H1 (cell line): ENCODE measurements at regions not wholly inside any gene's neighbourhood (a gene's known extent, or its start where the extent isn't known, plus 50 kb on each side); places are given as distances from the start of the nearest gene placed in this dataset.

ENCODE experiments used
- CTCF ChIA-PET: fragments of 300-600 bp; sonication (Branson Sonifier 250); formaldehyde crosslinking; loops from one replicate; lab custom pipeline; 2021; ENCODE audit not compliant: partially characterized antibody; lab: Charles Lee
- POLR2A ChIA-PET: fragments of 300-600 bp; sonication (Branson Sonifier 250); formaldehyde crosslinking; loops from one replicate; lab custom pipeline; 2021; ENCODE audit warnings: inconsistent platforms; ENCODE audit not compliant: partially characterized antibody; lab: Charles Lee
- DNase-seq, 2 experiments: peaks; one replicate each; pipeline versions ENCODE4 v3.0.0 to v3.0.0-alpha.2; 2010 to 2022; ENCODE audit warnings: low spot score in 2 of 2, low read depth in 1 of 2, mixed read lengths in 1 of 2
- FAIRE-seq: peaks from 2 replicates; lab custom pipeline; 2011; peaks lifted over from hg19 to GRCh38; lab: Jason Lieb, UNC
- H2AFZ ChIP-seq: 2 replicates; pipeline ENCODE4 v1.8.1; 2012; ENCODE audit warnings: low read length, inconsistent platforms
- H2AK5ac ChIP-seq: 2 replicates; pipeline ENCODE4 v1.6.1; 2013; ENCODE audit warnings: low read depth, low read length
- H2BK120ac ChIP-seq: replicated peaks from 2 replicates; pipeline ENCODE3; 2013; ENCODE audit warnings: low read depth, low read length, inconsistent platforms
- H2BK12ac ChIP-seq: 2 replicates; pipeline ENCODE4 v1.6.1; 2013; ENCODE audit warnings: low read depth, low read length
- H2BK15ac ChIP-seq: 2 replicates; pipeline ENCODE4 v1.6.1; 2013; ENCODE audit warnings: low read length
- H2BK20ac ChIP-seq: 2 replicates; pipeline ENCODE4 v1.6.1; 2013; ENCODE audit warnings: low read length
- H2BK5ac ChIP-seq: 2 replicates; pipeline ENCODE4 v1.6.1; 2013; ENCODE audit warnings: low read depth, low read length
- H3K14ac ChIP-seq: 2 replicates; pipeline ENCODE4 v1.6.1; 2013; ENCODE audit warnings: inconsistent platforms; ENCODE audit not compliant: insufficient read length
- H3K18ac ChIP-seq: 2 replicates; pipeline ENCODE4 v1.6.1; 2013; ENCODE audit warnings: low read length; ENCODE audit errors: extremely low read depth
- H3K23ac ChIP-seq: 2 replicates; pipeline ENCODE4 v1.6.1; 2013; ENCODE audit warnings: inconsistent platforms; ENCODE audit not compliant: insufficient read length
- H3K23me2 ChIP-seq: 2 replicates; pipeline ENCODE4 v1.6.1; 2013; ENCODE audit warnings: low read depth, low read length
- H3K27ac ChIP-seq: 2 replicates; pipeline ENCODE4 v1.6.1; 2011; ENCODE audit warnings: low read depth, low read length, inconsistent platforms
- H3K27me3 ChIP-seq, 4 experiments: replicated peaks in 1 of 4; 1 replicate in 1 of 4; 2 replicates in 3 of 4; pipeline versions ENCODE4 v1.6.1 to v1.8.1; 2011 to 2013; ENCODE audit warnings: low read length in 3 of 4, mild to moderate bottlenecking in 3 of 4, inconsistent platforms in 2 of 4, mixed read lengths in 2 of 4, moderate library complexity in 1 of 4; ENCODE audit not compliant: control insufficient read depth in 3 of 4, insufficient read depth in 3 of 4; ENCODE audit errors: extremely low read depth in 1 of 4
- H3K36me3 ChIP-seq, 4 experiments: 2 replicates each; pipeline versions ENCODE4 v1.6.1 to v1.8.1; 2011 to 2013; ENCODE audit warnings: mild to moderate bottlenecking in 4 of 4, low read length in 3 of 4, moderate library complexity in 2 of 4, control low read depth in 1 of 4, inconsistent platforms in 1 of 4; ENCODE audit not compliant: insufficient read depth in 4 of 4, control insufficient read depth in 2 of 4
- H3K4ac ChIP-seq: replicated peaks from 2 replicates; pipeline ENCODE3; 2013; ENCODE audit warnings: low read length, low read depth, mixed read lengths, inconsistent platforms; ENCODE audit not compliant: insufficient read length
- H3K4me1 ChIP-seq, 4 experiments: replicated peaks in 1 of 4; 1 replicate in 1 of 4; 2 replicates in 3 of 4; pipeline versions ENCODE4 v1.6.1 to v1.8.1; 2011 to 2013; ENCODE audit warnings: low read length in 3 of 4, inconsistent platforms in 2 of 4, mixed read lengths in 1 of 4; ENCODE audit not compliant: insufficient read depth in 4 of 4, control insufficient read depth in 3 of 4
- H3K4me2 ChIP-seq, 2 experiments: 2 replicates each; pipeline versions ENCODE4 v1.6.1 to v1.8.1; 2011 to 2013; ENCODE audit warnings: low read depth in 2 of 2, low read length in 2 of 2, control low read depth in 1 of 2, inconsistent platforms in 1 of 2, mild to moderate bottlenecking in 1 of 2; ENCODE audit not compliant: insufficient read depth in 1 of 2
- H3K4me3 ChIP-seq, 4 experiments: fragments of 200-600, 300-600 bp in 1 of 4; sonication (generic), shearing (Covaris generic), sonication (Bioruptor Twin) in 1 of 4; 2 replicates each; pipeline versions ENCODE4 v1.5.1 to v1.8.1; 2011 to 2016; ENCODE audit warnings: low read length in 4 of 4, low read depth in 3 of 4, control low read depth in 2 of 4, inconsistent platforms in 2 of 4, mild to moderate bottlenecking in 2 of 4, mixed read lengths in 1 of 4, moderate library complexity in 1 of 4; ENCODE audit not compliant: insufficient read depth in 2 of 4; ENCODE audit errors: extremely low read depth in 1 of 4
- H3K56ac ChIP-seq: replicated peaks from 2 replicates; pipeline ENCODE3; 2013; ENCODE audit warnings: low read depth, mild to moderate bottlenecking, mixed read lengths, low read length, inconsistent platforms; ENCODE audit not compliant: insufficient read length
- H3K79me1 ChIP-seq: 2 replicates; pipeline ENCODE4 v1.6.1; 2013; ENCODE audit warnings: low read depth, low read length, control low read depth
- H3K79me2 ChIP-seq, 2 experiments: 2 replicates each; pipeline versions ENCODE4 v1.6.1 to v1.8.1; 2012 to 2013; ENCODE audit warnings: low read length in 2 of 2, mild to moderate bottlenecking in 2 of 2, inconsistent platforms in 1 of 2; ENCODE audit not compliant: insufficient read depth in 2 of 2, control insufficient read depth in 1 of 2
- H3K9ac ChIP-seq, 4 experiments: replicated peaks in 1 of 4; 1 replicate in 1 of 4; 2 replicates in 3 of 4; pipeline versions ENCODE4 v1.6.1 to v1.8.1; 2011 to 2013; ENCODE audit warnings: low read depth in 3 of 4, low read length in 3 of 4, control low read depth in 2 of 4, mild to moderate bottlenecking in 2 of 4, moderate library complexity in 2 of 4, inconsistent platforms in 1 of 4; ENCODE audit errors: extremely low read depth in 1 of 4
- H3K9me3 ChIP-seq, 2 experiments: 2 replicates each; pipeline versions ENCODE4 v1.6.1 to v1.8.1; 2012 to 2013; ENCODE audit warnings: mild to moderate bottlenecking in 2 of 2, moderate library complexity in 2 of 2, control low read depth in 1 of 2, inconsistent platforms in 1 of 2, low read depth in 1 of 2, low read length in 1 of 2, mixed read lengths in 1 of 2; ENCODE audit not compliant: insufficient read depth in 2 of 2
- H4K20me1 ChIP-seq, 2 experiments: replicated peaks in 1 of 2; 2 replicates each; pipeline versions ENCODE3 to v1.8.1; 2011 to 2013; ENCODE audit warnings: inconsistent platforms in 2 of 2, low read length in 2 of 2, mild to moderate bottlenecking in 1 of 2; ENCODE audit not compliant: insufficient read depth in 2 of 2, control insufficient read depth in 1 of 2
- H4K5ac ChIP-seq: 2 replicates; pipeline ENCODE4 v1.6.1; 2013; ENCODE audit warnings: low read length, low read depth, mixed read lengths, inconsistent platforms; ENCODE audit not compliant: insufficient read length
- H4K8ac ChIP-seq: 2 replicates; pipeline ENCODE4 v1.8.0; 2013; ENCODE audit warnings: mild to moderate bottlenecking, moderate library complexity, low read length, inconsistent platforms; ENCODE audit not compliant: insufficient read depth; ENCODE audit errors: extremely low read depth
- H4K91ac ChIP-seq: replicated peaks from 2 replicates; pipeline ENCODE3; 2013; ENCODE audit warnings: low read length, mixed read lengths, inconsistent platforms; ENCODE audit not compliant: insufficient read length
- CREB1 ChIP-seq: IDR thresholded peaks from 2 replicates; pipeline ENCODE4 v1.6.1; 2012; ENCODE audit warnings: inconsistent platforms
- CTBP2 ChIP-seq: IDR thresholded peaks from 2 replicates; pipeline ENCODE4 v1.7.0; 2011; ENCODE audit warnings: borderline replicate concordance, mild to moderate bottlenecking, moderate library complexity, mixed read lengths, low read length; ENCODE audit not compliant: insufficient read depth, insufficient read length
- EGR1 ChIP-seq: IDR thresholded peaks from 2 replicates; pipeline ENCODE4 v1.6.1; 2011; ENCODE audit warnings: low read depth, low read length, borderline replicate concordance
- EP300 ChIP-seq, 2 experiments: IDR thresholded peaks; 1 replicate in 1 of 2; 2 replicates in 1 of 2; pipeline ENCODE4 v1.6.1; 2011 to 2012; ENCODE audit warnings: low read depth in 2 of 2, low read length in 2 of 2, mild to moderate bottlenecking in 2 of 2, borderline replicate concordance in 1 of 2, inconsistent platforms in 1 of 2, moderate library complexity in 1 of 2
- EZH2 ChIP-seq: fragments of 200-600 bp; sonication (generic); IDR thresholded peaks from 2 replicates; pipeline ENCODE4 v1.7.1; 2012; ENCODE audit warnings: low read depth, mild to moderate bottlenecking, moderate library complexity, low read length, inconsistent platforms; ENCODE audit not compliant: severe bottlenecking
- FOSL1 ChIP-seq: IDR thresholded peaks from 2 replicates; pipeline ENCODE4 v1.6.1; 2011; ENCODE audit warnings: mild to moderate bottlenecking, low read depth, low read length, moderate library complexity; ENCODE audit not compliant: insufficient read depth
- HDAC6 ChIP-seq: IDR thresholded peaks from one replicate; pipeline ENCODE4 v1.7.1; 2012; ENCODE audit warnings: low read depth, mild to moderate bottlenecking, inconsistent platforms, low read length, moderate library complexity
- POLR2A ChIP-seq, 2 experiments: IDR thresholded peaks; 1 replicate in 1 of 2; 2 replicates in 1 of 2; pipeline ENCODE4 v1.6.1; 2011; ENCODE audit warnings: low read depth in 2 of 2, low read length in 2 of 2, mild to moderate bottlenecking in 2 of 2; ENCODE audit errors: control extremely low read depth in 1 of 2
- POLR2AphosphoS5 ChIP-seq: IDR thresholded peaks from 2 replicates; pipeline ENCODE4 v1.6.1; 2011; ENCODE audit warnings: low read depth, low read length
- RBBP5 ChIP-seq: IDR thresholded peaks from 2 replicates; pipeline ENCODE4 v1.7.1; 2012; ENCODE audit warnings: low read depth, mild to moderate bottlenecking, inconsistent platforms, low read length, moderate library complexity, borderline replicate concordance
- SAP30 ChIP-seq: fragments of 300-600 bp; sonication (generic); IDR thresholded peaks from 2 replicates; pipeline ENCODE4 v1.7.1; 2012; ENCODE audit warnings: low read length, moderate library complexity, mild to moderate bottlenecking, inconsistent platforms; ENCODE audit not compliant: insufficient read depth, insufficient replicate concordance
- SP1 ChIP-seq: IDR thresholded peaks from 2 replicates; pipeline ENCODE4 v1.6.1; 2011; ENCODE audit warnings: low read depth, low read length
- SP4 ChIP-seq: IDR thresholded peaks from 2 replicates; pipeline ENCODE4 v1.6.1; 2012; ENCODE audit warnings: low read length, inconsistent platforms
- TAF1 ChIP-seq: IDR thresholded peaks from 2 replicates; pipeline ENCODE4 v1.6.1; 2011; ENCODE audit warnings: mild to moderate bottlenecking, low read depth, low read length
- TF ChIP-seq, protein P1 (sequence below): IDR thresholded peaks from 2 replicates; pipeline ENCODE4 v1.6.1; 2012; ENCODE audit warnings: inconsistent platforms
- TF ChIP-seq, protein P2 (sequence below): IDR thresholded peaks from 2 replicates; pipeline ENCODE4 v1.6.1; 2012; ENCODE audit warnings: inconsistent platforms

DNA sequence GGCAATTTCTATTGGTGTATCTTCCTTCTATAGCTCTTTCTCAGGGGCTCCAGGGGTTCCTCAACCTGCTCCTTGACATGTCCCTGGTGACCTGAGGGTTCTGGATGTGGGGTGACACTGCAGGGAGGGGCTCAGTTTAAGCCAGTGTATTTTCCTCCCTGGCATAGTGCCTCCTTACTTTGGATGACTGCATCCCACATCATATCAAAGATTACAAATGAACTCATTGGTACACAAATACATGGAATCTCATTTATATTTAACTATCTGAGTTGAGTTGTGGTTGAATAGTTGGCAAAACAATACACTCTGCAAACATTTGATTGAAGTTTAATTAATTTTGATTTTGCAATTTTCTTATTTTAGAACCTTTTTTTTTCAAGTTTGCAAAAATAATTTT lies 268.2 kb upstream of the SKOR2 start:
- DNase-seq (no peak), FAIRE-seq (no peak)
- POLR2A ChIA-PET, result no interaction called here
- TF ChIP-seq RBBP5, result no peak
- no peak for TF ChIP-seq CREB1
- TF ChIP-seq SP4, result no peak
- no peak for TF ChIP-seq POLR2AphosphoS5
- TF ChIP-seq TAF1, result no peak
- TF ChIP-seq FOSL1, result no peak
- TF ChIP-seq, protein P1, sequence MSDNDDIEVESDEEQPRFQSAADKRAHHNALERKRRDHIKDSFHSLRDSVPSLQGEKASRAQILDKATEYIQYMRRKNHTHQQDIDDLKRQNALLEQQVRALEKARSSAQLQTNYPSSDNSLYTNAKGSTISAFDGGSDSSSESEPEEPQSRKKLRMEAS, result no peak
- TF ChIP-seq EP300 (IDR thresholded peaks at IDR 0.05; ENCODE audit: borderline replicate concordance in 1 of 2, low read depth in 2 of 2, low read length in 2 of 2), result no peak
- TF ChIP-seq, protein P2, sequence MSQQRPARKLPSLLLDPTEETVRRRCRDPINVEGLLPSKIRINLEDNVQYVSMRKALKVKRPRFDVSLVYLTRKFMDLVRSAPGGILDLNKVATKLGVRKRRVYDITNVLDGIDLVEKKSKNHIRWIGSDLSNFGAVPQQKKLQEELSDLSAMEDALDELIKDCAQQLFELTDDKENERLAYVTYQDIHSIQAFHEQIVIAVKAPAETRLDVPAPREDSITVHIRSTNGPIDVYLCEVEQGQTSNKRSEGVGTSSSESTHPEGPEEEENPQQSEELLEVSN, result no peak
- TF ChIP-seq CTBP2, result no peak
- no peak for TF ChIP-seq HDAC6
- no peak for TF ChIP-seq EZH2
- TF ChIP-seq SAP30, result no peak
- TF ChIP-seq POLR2A (IDR thresholded peaks at IDR 0.05; ENCODE audit: control extremely low read depth in 1 of 2, low read depth in 2 of 2, low read length in 2 of 2), result no peak
- no peak for TF ChIP-seq SP1
- TF ChIP-seq EGR1, result no peak

More for the DNA sequence above, 268.2 kb upstream of the SKOR2 start:
- no peak overlapping the region for H3K14ac ChIP-seq
- H3K23me2 ChIP-seq, result no peaks in the 10 kb centered on the region
- no peak overlapping the region for H2BK5ac ChIP-seq
- H3K4me2 ChIP-seq, result no peak overlapping the region
- H3K4me1 ChIP-seq, result no peaks in the 10 kb centered on the region
- no peak overlapping the region for H4K91ac ChIP-seq
- no peaks in the 10 kb centered on the region for H4K20me1 ChIP-seq
- CTCF ChIA-PET, result no interaction called here
- no peak overlapping the region for H3K4ac ChIP-seq
- no peak overlapping the region for H3K27ac ChIP-seq
- no peak overlapping the region for H3K4me3 ChIP-seq
- H4K8ac ChIP-seq, result no peak overlapping the region
- H3K18ac ChIP-seq, result no peak overlapping the region
- H3K79me2 ChIP-seq, result no peaks in the 10 kb centered on the region
- H2BK20ac ChIP-seq, result no peak overlapping the region
- no peak overlapping the region for H3K56ac ChIP-seq
- H2AK5ac ChIP-seq, result no peak overlapping the region
- no peak overlapping the region for H2BK15ac ChIP-seq
- H3K23ac ChIP-seq, result no peak overlapping the region
- H3K36me3 ChIP-seq, result no peaks in the 10 kb centered on the region
- H2BK120ac ChIP-seq, result no peak overlapping the region
- H3K79me1 ChIP-seq, result no peaks in the 10 kb centered on the region
- H2AFZ ChIP-seq, result no peak overlapping the region
- H3K27me3 ChIP-seq, result no peaks in the 10 kb centered on the region; a peak in 1 of 7 replicates
- H3K9me3 ChIP-seq, result no peaks in the 10 kb centered on the region
- no peak overlapping the region for H2BK12ac ChIP-seq
- H4K5ac ChIP-seq, result no peak overlapping the region
- H3K9ac ChIP-seq, result no peak overlapping the region
